Panc1 (cell line): ENCODE measurements at regions not wholly inside any gene's neighbourhood (a gene's known extent, or its start where the extent isn't known, plus 50 kb on each side); places are given as distances from the start of the nearest gene placed in this dataset.

Source experiments
- ATAC-seq: fragments of 200-7000 bp; cut with Tn5 transposase; 2 replicates; pipeline ENCODE4 v1.9.1; 2020; ENCODE audit warnings: mild to moderate bottlenecking, moderate library complexity
- BruUV-seq: library from RNA; stranded (reverse); fragments of 400-500 nt; replicated peaks from 2 replicates; lab custom pipeline; 2021; lab: Mats Ljungman, UMichigan
- CTCF ChIA-PET: fragments of 300-600 bp; sonication (Branson Sonifier 250); formaldehyde crosslinking; loops from one replicate; lab custom pipeline; 2022; ENCODE audit warnings: antibody characterized with exemption; lab: Charles Lee
- POLR2A ChIA-PET: fragments of 300-600 bp; sonication (Branson Sonifier 250); formaldehyde crosslinking; loops from one replicate; lab custom pipeline; 2022; ENCODE audit warnings: antibody characterized with exemption; lab: Charles Lee
- DNase-seq: peaks from one replicate; pipeline ENCODE4 v3.0.0-alpha.2; 2010; ENCODE audit warnings: low read depth, low spot score
- H3K27ac ChIP-seq: 2 replicates; pipeline ENCODE4 v1.5.1; 2011; ENCODE audit warnings: mild to moderate bottlenecking, low read length, inconsistent platforms
- H3K27me3 ChIP-seq: fragments of 200-500 bp; sonication (Bioruptor generic); 2 replicates; pipeline ENCODE4 v1.6.0; 2014; ENCODE audit warnings: low read length, inconsistent platforms; ENCODE audit not compliant: control insufficient read depth, insufficient read depth
- H3K36me3 ChIP-seq: fragments of 200-500 bp; sonication (Bioruptor generic); 2 replicates; pipeline ENCODE4 v1.5.1; 2014; ENCODE audit warnings: inconsistent platforms, mild to moderate bottlenecking, low read length, moderate library complexity; ENCODE audit not compliant: control insufficient read depth, insufficient read depth
- H3K4me1 ChIP-seq: 2 replicates; pipeline ENCODE4 v1.5.1; 2011; ENCODE audit warnings: inconsistent platforms, mild to moderate bottlenecking, low read length, moderate library complexity; ENCODE audit not compliant: control insufficient read depth, insufficient read depth
- H3K4me3 ChIP-seq, 2 experiments: 2 replicates each; pipeline ENCODE4 v1.5.1; 2011 to 2012; ENCODE audit warnings: low read depth in 2 of 2, low read length in 2 of 2, mild to moderate bottlenecking in 2 of 2, inconsistent platforms in 1 of 2, moderate library complexity in 1 of 2
- H3K9me3 ChIP-seq: fragments of 200-500 bp; sonication (Bioruptor generic); 2 replicates; pipeline ENCODE4 v1.5.1; 2014; ENCODE audit warnings: low read depth, mild to moderate bottlenecking, inconsistent platforms, low read length, moderate library complexity; ENCODE audit not compliant: control insufficient read depth, insufficient read depth
- CTCF ChIP-seq: fragments of 450-650 bp; IDR thresholded peaks from 2 replicates; pipeline ENCODE4 v1.5.1; 2017; ENCODE audit warnings: mild to moderate bottlenecking
- POLR2AphosphoS5 ChIP-seq: IDR thresholded peaks from 2 replicates; pipeline ENCODE4 v1.6.1; 2012; ENCODE audit warnings: mild to moderate bottlenecking, low read depth, low read length, moderate library complexity
- REST ChIP-seq, 2 experiments: IDR thresholded peaks; 2 replicates each; pipeline ENCODE4 v1.6.1; 2011 to 2012; ENCODE audit warnings: low read depth in 2 of 2, control low read depth in 1 of 2, low read length in 1 of 2, mild to moderate bottlenecking in 1 of 2, moderate library complexity in 1 of 2; ENCODE audit not compliant: insufficient read depth in 1 of 2
- SIN3A ChIP-seq: IDR thresholded peaks from 2 replicates; pipeline ENCODE4 v1.6.1; 2012; ENCODE audit warnings: low read depth, mild to moderate bottlenecking, low read length, moderate library complexity, borderline replicate concordance; ENCODE audit not compliant: insufficient read depth
- TCF7L2 ChIP-seq: IDR thresholded peaks from 2 replicates; pipeline ENCODE4 v1.6.1; 2011; ENCODE audit warnings: mild to moderate bottlenecking, low read depth, low read length, inconsistent platforms
- in situ Hi-C: cut with HindIII; loops from 2 replicates; pipeline ENCODE4 v1.10.0; 2016; ENCODE audit warnings: low sequenced_read_pairs, low pct_unique_long_range_greater_than_20kb
- intact Hi-C: fragments of 100-400 bp; cut with micrococcal nuclease; formaldehyde crosslinking; loops from one replicate; pipeline ENCODE4 v1.10.0; 2022; ENCODE audit not compliant: unreplicated experiment

- intact Hi-C loops (no loop called here), in situ Hi-C loops (no loop called here)
- ChIA-PET CTCF (no interaction called here), POLR2A (no interaction called here)
- no TSS peak for BruUV-seq
- Histone ChIP-seq H3K4me1 (no peaks in the 10 kb centered on the region), H3K4me3 (no peak overlapping the region), H3K36me3 (no peaks in the 10 kb centered on the region), H3K27ac (no peak overlapping the region), H3K9me3 (no peaks in the 10 kb centered on the region), H3K27me3 (no peaks in the 10 kb centered on the region)
- ATAC-seq (no peak), DNase-seq (no peak)
- TF ChIP-seq CTCF (no peak), SIN3A (no peak), REST (IDR thresholded peaks at IDR 0.05; ENCODE audit: insufficient read depth in 1 of 2, low read depth in 2 of 2, low read length in 1 of 2) (no peak), POLR2AphosphoS5 (no peak), TCF7L2 (no peak)
Observed at GRCh38 chr6:133100865-133101264, 140.3 kb upstream of the EYA4 start.

GRCh38 chr6:133101790-133102189 lies 139.4 kb upstream of the EYA4 start:
- ATAC-seq = no peak
- CTCF ChIA-PET = no interaction called here
- intact Hi-C loops (no loop called here), in situ Hi-C loops (no loop called here)
- Histone ChIP-seq H3K27ac (no peak overlapping the region), H3K27me3 (no peaks in the 10 kb centered on the region), H3K4me1 (no peaks in the 10 kb centered on the region), H3K4me3 (no peak overlapping the region), H3K36me3 (no peaks in the 10 kb centered on the region), H3K9me3 (no peaks in the 10 kb centered on the region)
- TF ChIP-seq TCF7L2 = no peak
- no peak for TF ChIP-seq CTCF
- no peak for TF ChIP-seq REST (IDR thresholded peaks at IDR 0.05; ENCODE audit: insufficient read depth in 1 of 2, low read depth in 2 of 2, low read length in 1 of 2)
- no peak for TF ChIP-seq POLR2AphosphoS5
- no peak for TF ChIP-seq SIN3A
- POLR2A ChIA-PET = no interaction called here
- DNase-seq = no peak
- BruUV-seq = no TSS peak
